HG02943 (cell line): ENCODE measurements at regions not wholly inside any gene's neighbourhood (a gene's known extent, or its start where the extent isn't known, plus 50 kb on each side); places are given as distances from the start of the nearest gene placed in this dataset.

Experiments
- ATAC-seq: cut with Tn5 transposase; IDR thresholded peaks from one replicate; pipeline ENCODE4 v1.9.1; 2021; ENCODE audit warnings: mild to moderate bottlenecking, low read depth, moderate library complexity; ENCODE audit not compliant: unreplicated experiment

GRCh38 chr3:41011854-41012253, 187.5 kb upstream of the CTNNB1 start:
- no peak for ATAC-seq

GRCh38 chr3:41018855-41019254, 180.4 kb upstream of the CTNNB1 start:
- no peak for ATAC-seq

DNA sequence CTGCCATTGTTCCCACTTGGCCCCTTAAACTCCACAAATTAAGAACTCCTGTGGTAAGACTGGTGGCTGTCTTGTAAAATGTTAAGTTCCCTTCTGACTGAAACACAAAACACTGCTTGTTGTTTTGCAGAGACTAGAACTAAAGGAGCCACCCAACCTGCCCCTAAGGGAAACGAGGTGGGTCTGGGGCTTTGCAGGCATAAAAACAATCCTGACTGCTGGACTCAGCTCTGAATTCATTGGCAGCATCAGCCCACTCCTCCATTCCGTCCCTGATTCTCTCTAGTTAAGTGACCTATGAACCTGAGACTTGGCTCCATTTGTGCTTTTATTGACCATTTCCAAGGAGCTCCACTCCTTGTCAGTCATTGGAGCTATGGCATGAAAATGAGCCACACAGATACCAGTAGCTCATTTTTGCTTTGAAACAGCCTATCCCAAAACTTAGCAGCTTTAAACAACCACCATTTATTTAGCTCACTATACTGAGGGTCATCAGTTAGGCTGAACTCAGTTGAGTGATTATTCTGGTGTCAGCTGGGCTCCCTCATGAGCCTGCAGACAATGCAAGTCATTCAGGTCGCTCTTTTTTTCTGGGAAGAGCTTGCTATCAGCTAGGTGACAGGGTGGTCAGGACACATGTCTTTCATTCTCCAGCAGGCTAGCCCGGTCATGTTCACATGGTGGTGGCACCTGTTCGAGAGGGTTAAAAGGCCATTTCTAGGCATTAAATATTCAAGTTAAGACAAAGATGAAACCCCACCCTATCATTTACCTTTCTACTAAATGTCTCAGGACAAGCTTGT, 175.1 kb upstream of the CTNNB1 start:
- no peak for ATAC-seq

DNA sequence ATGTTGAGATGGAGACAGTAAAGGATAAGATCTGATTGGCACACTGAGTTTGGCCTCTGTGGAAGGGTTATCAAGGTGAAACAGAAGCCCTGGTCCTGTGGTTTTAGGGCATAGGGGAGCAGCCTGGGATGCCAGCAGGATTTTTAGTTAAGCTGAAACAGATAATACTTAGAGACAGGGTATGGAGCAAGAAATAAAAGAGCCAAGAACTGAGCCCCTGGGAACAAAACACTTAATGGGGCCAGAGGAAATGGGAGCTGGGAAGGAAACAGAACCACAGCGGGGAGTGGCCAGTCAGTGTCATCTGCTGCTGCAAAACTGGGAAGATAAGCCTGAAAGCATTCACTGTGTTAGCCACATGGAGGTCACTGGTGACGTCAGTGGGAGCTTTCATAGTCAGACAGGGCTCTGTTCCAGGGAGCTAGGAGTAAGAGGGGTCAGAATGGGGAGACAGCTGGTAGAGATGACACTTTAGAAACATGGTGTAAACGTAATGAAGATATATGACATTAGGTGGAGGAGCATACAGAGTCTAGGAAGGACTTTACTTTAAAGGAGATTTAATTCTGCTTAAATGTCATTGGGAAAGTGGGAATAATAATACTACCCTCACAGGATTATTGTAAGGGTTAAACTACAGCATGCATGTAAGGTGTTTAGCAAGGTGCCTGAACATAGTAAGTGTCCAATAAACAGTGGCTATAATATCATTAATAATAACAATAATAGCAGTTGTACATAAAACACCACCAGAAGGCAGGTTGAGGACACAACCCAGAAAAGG, 172.7 kb upstream of the CTNNB1 start:
- ATAC-seq = no peak

GRCh38 chr3:41029356-41029755, 169.9 kb upstream of the CTNNB1 start:
- no peak for ATAC-seq

- no peak for ATAC-seq
Measured at GRCh38 chr3:41030220-41030619, 169.1 kb upstream of the CTNNB1 start.

GRCh38 chr3:41031401-41031800, 167.9 kb upstream of the CTNNB1 start:
- no peak for ATAC-seq

- ATAC-seq = no peak
Measured at GRCh38 chr3:41033956-41034519, 165.3 kb upstream of the CTNNB1 start.

- ATAC-seq = no peak
Measured at GRCh38 chr3:41035456-41036022, 163.8 kb upstream of the CTNNB1 start.

GRCh38 chr3:41037651-41038334, 161.5 kb upstream of the CTNNB1 start:
- no peak for ATAC-seq

- ATAC-seq = no peak
Measured at GRCh38 chr3:41040256-41040655, 159.0 kb upstream of the CTNNB1 start.

- ATAC-seq = no peak
Measured at GRCh38 chr3:41041462-41041861, 157.8 kb upstream of the CTNNB1 start.

DNA sequence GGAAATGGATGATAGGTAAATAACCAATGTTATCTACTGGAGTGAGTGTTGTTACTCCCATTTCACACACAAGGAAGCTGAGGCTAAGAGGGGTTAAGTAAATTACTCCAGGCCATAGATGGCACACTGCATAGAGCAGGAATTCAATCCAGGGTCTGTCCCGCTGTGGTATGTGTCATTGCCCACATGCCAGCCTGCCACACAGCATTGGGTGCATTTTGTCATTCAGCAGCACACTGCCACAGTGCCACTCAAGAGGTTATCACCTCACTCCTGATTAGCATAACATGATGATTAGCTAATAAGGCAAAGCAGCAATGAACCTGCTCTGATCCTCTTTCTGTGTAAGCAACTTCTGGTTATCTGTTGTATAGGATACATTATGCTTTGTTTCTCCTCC, 157.4 kb upstream of the CTNNB1 start:
- no peak for ATAC-seq

GRCh38 chr3:41044523-41044922, 154.8 kb upstream of the CTNNB1 start:
- no peak for ATAC-seq

GRCh38 chr3:41045491-41045890, 153.8 kb upstream of the CTNNB1 start:
- no peak for ATAC-seq

GRCh38 chr3:41050144-41050543, 149.2 kb upstream of the CTNNB1 start:
- ATAC-seq = no peak

DNA sequence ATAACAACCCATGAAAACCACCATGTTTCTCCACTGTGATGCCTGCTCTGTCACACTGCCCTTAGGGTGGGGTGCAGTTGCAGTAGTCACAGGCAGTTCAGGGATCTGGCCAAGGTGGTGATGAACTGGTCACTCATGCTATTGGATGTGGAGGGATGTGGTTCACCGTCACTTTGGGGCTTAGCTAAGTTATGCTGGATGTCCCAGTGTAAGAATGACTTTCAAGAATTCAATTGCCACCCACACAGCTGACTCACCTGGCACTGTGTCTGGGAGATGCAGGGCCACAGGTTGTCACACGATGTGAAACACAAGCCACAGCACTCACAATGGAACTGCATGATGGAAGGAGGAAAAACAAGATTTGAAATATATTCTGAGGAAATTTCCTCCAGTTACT, 146.1 kb upstream of the CTNNB1 start:
- no peak for ATAC-seq

DNA sequence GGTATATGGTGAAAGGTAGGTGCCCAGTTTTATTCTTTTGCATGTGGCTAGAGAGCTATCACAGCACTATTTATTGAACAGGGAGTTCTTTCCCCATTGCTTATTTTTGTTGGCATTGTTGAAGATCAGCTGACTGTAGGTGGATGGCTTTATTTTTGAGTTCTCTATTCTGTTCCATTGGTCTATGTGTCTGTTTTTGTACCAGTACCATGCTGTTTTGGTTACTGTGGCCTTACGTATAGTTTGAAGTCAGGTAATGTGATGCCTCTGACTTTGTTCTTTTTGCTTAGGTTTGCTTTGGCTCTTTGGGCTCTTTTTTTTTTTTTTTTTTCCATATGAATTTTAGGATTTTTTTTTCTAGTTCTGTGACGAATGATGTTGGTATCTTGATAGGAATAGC, 139.2 kb upstream of the CTNNB1 start:
- ATAC-seq = no peak

GRCh38 chr3:41064070-41064469, 135.2 kb upstream of the CTNNB1 start:
- no peak for ATAC-seq

GRCh38 chr3:41064526-41064925, 134.8 kb upstream of the CTNNB1 start:
- ATAC-seq = no peak

- no peak for ATAC-seq
Measured at GRCh38 chr3:41065340-41065739, 134.0 kb upstream of the CTNNB1 start.
